Thymus (tissue), 11 donors: ENCODE measurements at regions not wholly inside any gene's neighbourhood (a gene's known extent, or its start where the extent isn't known, plus 50 kb on each side); places are given as distances from the start of the nearest gene placed in this dataset.

Experiments used
- DNase-seq, 9 donors: peaks; one replicate each; pipeline ENCODE4 v3.0.0-alpha.2; 2013; ENCODE audit warnings: low spot score in 9 of 9, low read depth in 6 of 9, missing footprints in 1 of 9
- H3K27ac ChIP-seq, 2 donors: one replicate each; pipeline ENCODE4 v1.5.1; 2013; ENCODE audit warnings: control low read depth in 1 of 2, low read depth in 1 of 2, low read length in 1 of 2, mild to moderate bottlenecking in 1 of 2, moderate library complexity in 1 of 2
- H3K27me3 ChIP-seq, 2 donors: one replicate each; pipeline ENCODE4 v1.5.1; 2013; ENCODE audit warnings: low read length in 1 of 2; ENCODE audit not compliant: control insufficient read depth in 2 of 2, insufficient read depth in 1 of 2
- H3K36me3 ChIP-seq, 2 donors: one replicate each; pipeline ENCODE4 v1.5.1; 2013; ENCODE audit warnings: low read length in 1 of 2, mild to moderate bottlenecking in 1 of 2, moderate library complexity in 1 of 2; ENCODE audit not compliant: control insufficient read depth in 2 of 2, insufficient read depth in 2 of 2
- H3K4me1 ChIP-seq, 2 donors: one replicate each; pipeline ENCODE4 v1.5.1; 2013; ENCODE audit warnings: low read length in 2 of 2; ENCODE audit not compliant: control insufficient read depth in 2 of 2, insufficient read depth in 2 of 2
- H3K4me3 ChIP-seq, 2 donors: one replicate each; pipeline ENCODE4 v1.5.1; 2013; ENCODE audit warnings: low read length in 2 of 2, control low read depth in 1 of 2, mild to moderate bottlenecking in 1 of 2
- H3K9me3 ChIP-seq, 2 donors: one replicate each; pipeline ENCODE4 v1.5.1; 2013; ENCODE audit warnings: low read length in 1 of 2, mild to moderate bottlenecking in 1 of 2; ENCODE audit not compliant: control insufficient read depth in 2 of 2, insufficient read depth in 1 of 2
- WGBS: extraction: QIAGEN DNeasy Blood & Tissue Kit; methylation state at CpG from one replicate; pipeline ENCODE4 v1.1.7; 2013; 5-methylcytosine and 5-hydroxymethylcytosine counted together
- donor health status: healthy.

GRCh38 chr12:24460099-24460498 is 488.8 kb downstream of the BCAT1 start:
- Histone ChIP-seq H3K9me3 (no peaks in the 10 kb centered on the region), H3K27ac (no peak overlapping the region), H3K27me3 (no peaks in the 10 kb centered on the region), H3K4me3 (no peak overlapping the region), H3K36me3 (no peaks in the 10 kb centered on the region), H3K4me1 (peaks cover 0 to 4% of the 10 kb centered on the region in 2 donors)
- 94% methylated on average over 2 of the region's 2 CpGs for WGBS
- no peak for DNase-seq

GRCh38 chr12:24455811-24456210 is 493.1 kb downstream of the BCAT1 start:
- DNase-seq = no peak
- no peaks in the 10 kb centered on the region for H3K36me3 ChIP-seq
- no peaks in the 10 kb centered on the region for H3K27me3 ChIP-seq
- no peaks in the 10 kb centered on the region for H3K4me1 ChIP-seq
- no peak overlapping the region for H3K27ac ChIP-seq
- no peaks in the 10 kb centered on the region for H3K9me3 ChIP-seq
- whole genome bisulfite sequencing = 97% methylated on average over 5 of the region's 5 CpGs
- H3K4me3 ChIP-seq = no peak overlapping the region

- Histone ChIP-seq H3K27ac (no peak overlapping the region), H3K27me3 (no peaks in the 10 kb centered on the region), H3K4me3 (no peak overlapping the region), H3K9me3 (no peaks in the 10 kb centered on the region), H3K4me1 (no peaks in the 10 kb centered on the region), H3K36me3 (no peaks in the 10 kb centered on the region)
- WGBS = 98% methylated on average over 7 of the region's 7 CpGs
- no peak for DNase-seq
Observed at GRCh38 chr12:24447678-24448077, 498.2 kb upstream of the SOX5 start.

GRCh38 chr12:24446287-24446686 is 496.8 kb upstream of the SOX5 start:
- no peaks in the 10 kb centered on the region for H3K36me3 ChIP-seq
- H3K9me3 ChIP-seq = no peaks in the 10 kb centered on the region
- H3K27me3 ChIP-seq = no peaks in the 10 kb centered on the region
- no peak overlapping the region for H3K4me3 ChIP-seq
- H3K4me1 ChIP-seq = no peaks in the 10 kb centered on the region
- DNase-seq = no peak
- H3K27ac ChIP-seq = no peak overlapping the region

- 98% methylated on average over 2 of the region's 2 CpGs for WGBS
- no peaks in the 10 kb centered on the region for H3K9me3 ChIP-seq
- H3K4me1 ChIP-seq = no peaks in the 10 kb centered on the region
- no peak overlapping the region for H3K4me3 ChIP-seq
- H3K27ac ChIP-seq = no peak overlapping the region
- no peaks in the 10 kb centered on the region for H3K27me3 ChIP-seq
- no peak for DNase-seq
- no peaks in the 10 kb centered on the region for H3K36me3 ChIP-seq
Observed at GRCh38 chr12:24444634-24445033, 495.2 kb upstream of the SOX5 start.

- H3K4me3 ChIP-seq = no peak overlapping the region
- no peaks in the 10 kb centered on the region for H3K9me3 ChIP-seq
- no peaks in the 10 kb centered on the region for H3K27me3 ChIP-seq
- no peaks in the 10 kb centered on the region for H3K4me1 ChIP-seq
- DNase-seq = peak in 1 of 9 donors; percentile 16
- no peaks in the 10 kb centered on the region for H3K36me3 ChIP-seq
- WGBS = 73% methylated on average over 4 of the region's 4 CpGs
- H3K27ac ChIP-seq = no peak overlapping the region
Observed at GRCh38 chr12:24441458-24441857, 492.0 kb upstream of the SOX5 start.

- 95% methylated on average over 4 of the region's 4 CpGs for WGBS
- no peaks in the 10 kb centered on the region for H3K4me1 ChIP-seq
- no peak for DNase-seq
Observed at GRCh38 chr12:24436667-24437066, 487.2 kb upstream of the SOX5 start.

GRCh38 chr12:24431872-24432271 is 482.4 kb upstream of the SOX5 start:
- no peak overlapping the region for H3K27ac ChIP-seq
- whole genome bisulfite sequencing = 100% methylated on average over 1 of the region's 1 CpG
- H3K9me3 ChIP-seq = no peaks in the 10 kb centered on the region
- H3K27me3 ChIP-seq = no peaks in the 10 kb centered on the region
- DNase-seq = no peak
- H3K36me3 ChIP-seq = no peaks in the 10 kb centered on the region
- H3K4me1 ChIP-seq = no peaks in the 10 kb centered on the region
- no peak overlapping the region for H3K4me3 ChIP-seq

More at GRCh38 chr12:24436667-24437066, 487.2 kb upstream of the SOX5 start:
- H3K9me3 ChIP-seq = no peaks in the 10 kb centered on the region
- H3K27me3 ChIP-seq = no peaks in the 10 kb centered on the region
- no peak overlapping the region for H3K4me3 ChIP-seq
- no peak overlapping the region for H3K27ac ChIP-seq
- H3K36me3 ChIP-seq = no peaks in the 10 kb centered on the region

- H3K9me3 ChIP-seq = no peaks in the 10 kb centered on the region
- no peaks in the 10 kb centered on the region for H3K27me3 ChIP-seq
- no peak for DNase-seq
- 97% methylated on average over 4 of the region's 4 CpGs for WGBS
- no peak overlapping the region for H3K27ac ChIP-seq
- no peaks in the 10 kb centered on the region for H3K36me3 ChIP-seq
- no peak overlapping the region for H3K4me3 ChIP-seq
- peaks cover 7 to 14% of the 10 kb centered on the region in 2 donors for H3K4me1 ChIP-seq
Observed at GRCh38 chr12:24427776-24428175, 478.3 kb upstream of the SOX5 start.

- Histone ChIP-seq H3K27ac (no peak overlapping the region), H3K4me3 (no peak overlapping the region), H3K4me1 (peaks cover 7 to 14% of the 10 kb centered on the region in 2 donors), H3K9me3 (no peaks in the 10 kb centered on the region), H3K27me3 (no peaks in the 10 kb centered on the region), H3K36me3 (no peaks in the 10 kb centered on the region)
- DNase-seq = no peak
- WGBS = 62% methylated on average over 2 of the region's 2 CpGs
Observed at GRCh38 chr12:24425601-24425970, 476.1 kb upstream of the SOX5 start.
